ENCODE measurements at regions not wholly inside any gene's neighbourhood (a gene's known extent, or its start where the extent isn't known, plus 50 kb on each side); places are given as distances from the start of the nearest gene placed in this dataset.

DNA sequence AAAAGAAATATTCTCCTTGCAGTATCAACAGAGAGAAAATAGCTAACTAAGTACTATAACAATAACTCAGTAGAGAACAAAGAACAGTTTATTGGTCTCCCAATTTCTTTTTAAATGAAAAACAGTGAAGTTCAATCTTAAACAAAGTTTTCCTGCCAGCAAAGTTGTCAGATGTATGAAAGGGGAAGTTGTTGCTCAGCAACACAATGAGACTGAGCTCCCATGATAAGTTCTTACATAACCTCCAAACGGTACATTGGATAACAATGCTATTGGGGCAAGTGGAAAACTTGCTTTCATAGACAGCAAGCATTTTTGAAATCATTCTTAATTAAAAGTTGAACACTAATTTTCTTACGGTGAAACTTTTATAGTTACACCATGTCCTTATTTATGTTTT is 94.9 kb downstream of the ALG10B start:
- H3K27me3 ChIP-seq (ENCODE audit: insufficient read depth, low read depth) = no peaks in the 10 kb centered on the region
- no peaks in the 10 kb centered on the region for H3K79me2 ChIP-seq (ENCODE audit: low read depth)
- no peak overlapping the region for H3K4me3 ChIP-seq
- H3F3A ChIP-seq (ENCODE audit: insufficient read depth, low read depth) = no peaks in the 10 kb centered on the region
- H3K36me3 ChIP-seq (ENCODE audit: low read depth) = no peaks in the 10 kb centered on the region
- no peak overlapping the region for H2AFZ ChIP-seq
- no peak overlapping the region for H3K27ac ChIP-seq
- no peaks in the 10 kb centered on the region for H3K9me3 ChIP-seq (ENCODE audit: insufficient read depth, low read depth)
- ChIA-PET POLR2A (ENCODE audit: unreplicated experiment) (interaction anchor here (0.6 kb wide), 1 partner anchor 600 kb away, joined by 3 read pairs; no protein-coding TSS in a partner anchor), CTCF (no interaction called here)
- no peak overlapping the region for H3K4me2 ChIP-seq
- intact Hi-C loops (cut with micrococcal nuclease; ENCODE audit: unreplicated experiment) = no loop called here
- no peaks in the 10 kb centered on the region for H3K9me2 ChIP-seq (ENCODE audit: insufficient read depth)
- no peak for DNase-seq
- H3K4me1 ChIP-seq (replicated peaks; ENCODE audit: insufficient read depth) = no peaks in the 10 kb centered on the region
- BruUV-seq (replicated peaks) = no TSS peak
- no peak for TF ChIP-seq EZH2 (IDR thresholded peaks at IDR 0.05; ENCODE audit: low read depth)
- TF ChIP-seq, protein P1, sequence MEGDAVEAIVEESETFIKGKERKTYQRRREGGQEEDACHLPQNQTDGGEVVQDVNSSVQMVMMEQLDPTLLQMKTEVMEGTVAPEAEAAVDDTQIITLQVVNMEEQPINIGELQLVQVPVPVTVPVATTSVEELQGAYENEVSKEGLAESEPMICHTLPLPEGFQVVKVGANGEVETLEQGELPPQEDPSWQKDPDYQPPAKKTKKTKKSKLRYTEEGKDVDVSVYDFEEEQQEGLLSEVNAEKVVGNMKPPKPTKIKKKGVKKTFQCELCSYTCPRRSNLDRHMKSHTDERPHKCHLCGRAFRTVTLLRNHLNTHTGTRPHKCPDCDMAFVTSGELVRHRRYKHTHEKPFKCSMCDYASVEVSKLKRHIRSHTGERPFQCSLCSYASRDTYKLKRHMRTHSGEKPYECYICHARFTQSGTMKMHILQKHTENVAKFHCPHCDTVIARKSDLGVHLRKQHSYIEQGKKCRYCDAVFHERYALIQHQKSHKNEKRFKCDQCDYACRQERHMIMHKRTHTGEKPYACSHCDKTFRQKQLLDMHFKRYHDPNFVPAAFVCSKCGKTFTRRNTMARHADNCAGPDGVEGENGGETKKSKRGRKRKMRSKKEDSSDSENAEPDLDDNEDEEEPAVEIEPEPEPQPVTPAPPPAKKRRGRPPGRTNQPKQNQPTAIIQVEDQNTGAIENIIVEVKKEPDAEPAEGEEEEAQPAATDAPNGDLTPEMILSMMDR (conservative IDR thresholded peaks at IDR 0.05) = no peak
- H4K20me1 ChIP-seq (ENCODE audit: insufficient read depth) = no peaks in the 10 kb centered on the region

DNA sequence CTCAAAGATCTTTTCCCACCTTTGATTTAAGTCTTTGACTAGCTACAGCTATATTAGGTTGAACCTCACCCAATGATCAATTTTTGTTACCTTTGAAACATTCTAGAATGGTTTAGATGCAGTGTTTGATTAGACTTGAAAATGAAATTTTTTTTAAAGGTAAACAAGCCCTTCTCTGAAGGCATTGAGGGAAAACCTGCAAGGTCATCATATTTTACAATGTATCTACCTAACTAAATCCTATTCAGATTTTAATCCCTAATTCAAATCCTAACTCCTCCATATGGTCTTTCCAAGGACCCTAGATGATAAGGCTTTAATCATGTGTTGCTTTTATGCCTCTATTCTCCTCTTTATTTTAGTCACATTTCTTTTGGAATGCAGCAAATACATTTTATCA is 95.4 kb downstream of the ALG10B start:
- H3K4me3 ChIP-seq = no peak overlapping the region
- H3K27ac ChIP-seq = no peak overlapping the region
- H2AFZ ChIP-seq = no peak overlapping the region
- no peaks in the 10 kb centered on the region for H3F3A ChIP-seq (ENCODE audit: insufficient read depth, low read depth)
- H3K4me2 ChIP-seq = no peak overlapping the region
- POLR2A ChIA-PET (ENCODE audit: unreplicated experiment) = interaction anchor here (0.6 kb wide), 1 partner anchor 600 kb away, joined by 3 read pairs; no protein-coding TSS in a partner anchor
- no peak for TF ChIP-seq EZH2 (IDR thresholded peaks at IDR 0.05; ENCODE audit: low read depth)
- TF ChIP-seq, protein P1 (conservative IDR thresholded peaks at IDR 0.05) = no peak
- no TSS peak for BruUV-seq (replicated peaks)
- H3K36me3 ChIP-seq (ENCODE audit: low read depth) = no peaks in the 10 kb centered on the region
- CTCF ChIA-PET = no interaction called here
- peaks cover 4% of the 10 kb centered on the region; the same call in 1 of the 2 replicates for H3K4me1 ChIP-seq (replicated peaks; ENCODE audit: insufficient read depth)
- intact Hi-C loops (cut with micrococcal nuclease; ENCODE audit: unreplicated experiment) = no loop called here
- no peak for DNase-seq
- no peaks in the 10 kb centered on the region for H3K79me2 ChIP-seq (ENCODE audit: low read depth)
- H3K9me3 ChIP-seq (ENCODE audit: insufficient read depth, low read depth) = no peaks in the 10 kb centered on the region
- no peaks in the 10 kb centered on the region for H3K9me2 ChIP-seq (ENCODE audit: insufficient read depth)
- H3K27me3 ChIP-seq (ENCODE audit: insufficient read depth, low read depth) = no peaks in the 10 kb centered on the region
- H4K20me1 ChIP-seq (ENCODE audit: insufficient read depth) = no peaks in the 10 kb centered on the region

DNA sequence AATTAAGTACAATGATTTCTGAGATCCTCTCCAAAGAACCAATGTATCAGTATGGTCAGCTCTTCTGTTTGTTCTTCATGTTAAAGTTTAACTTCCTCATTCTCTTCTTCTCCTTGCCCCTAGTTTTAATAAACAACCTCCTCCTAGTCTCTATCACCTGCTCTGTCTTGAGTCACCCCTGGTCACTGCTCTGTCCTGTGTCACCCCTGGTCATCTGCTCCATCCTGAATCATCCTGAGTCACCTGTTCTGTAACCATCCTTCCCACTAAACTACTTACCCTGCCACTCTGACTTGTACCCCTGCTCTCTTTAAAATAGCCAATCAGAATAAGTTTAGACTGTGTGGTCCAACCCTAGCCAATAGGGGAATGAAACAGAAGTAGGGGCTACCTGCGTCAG is 100.5 kb downstream of the ALG10B start:
- ChIA-PET CTCF (no interaction called here), POLR2A (ENCODE audit: unreplicated experiment) (no interaction called here)
- no peak overlapping the region for H2AFZ ChIP-seq
- H3K4me2 ChIP-seq = no peak overlapping the region
- no peaks in the 10 kb centered on the region for H3K9me3 ChIP-seq (ENCODE audit: insufficient read depth, low read depth)
- no peak overlapping the region for H3K4me3 ChIP-seq
- H3K27me3 ChIP-seq (ENCODE audit: insufficient read depth, low read depth) = no peaks in the 10 kb centered on the region
- DNase-seq = peak; percentile 2 to 52
- H3K79me2 ChIP-seq (ENCODE audit: low read depth) = no peaks in the 10 kb centered on the region
- intact Hi-C loops (cut with micrococcal nuclease; ENCODE audit: unreplicated experiment) = no loop called here
- no peaks in the 10 kb centered on the region for H4K20me1 ChIP-seq (ENCODE audit: insufficient read depth)
- H3F3A ChIP-seq (ENCODE audit: insufficient read depth, low read depth) = no peaks in the 10 kb centered on the region
- H3K4me1 ChIP-seq (replicated peaks; ENCODE audit: insufficient read depth) = peaks cover 11% of the 10 kb centered on the region
- no peak overlapping the region for H3K27ac ChIP-seq
- TF ChIP-seq, protein P1 (conservative IDR thresholded peaks at IDR 0.05) = no peak
- no peak for TF ChIP-seq EZH2 (IDR thresholded peaks at IDR 0.05; ENCODE audit: low read depth)
- H3K9me2 ChIP-seq (ENCODE audit: insufficient read depth) = no peaks in the 10 kb centered on the region
- H3K36me3 ChIP-seq (ENCODE audit: low read depth) = no peaks in the 10 kb centered on the region
- no TSS peak for BruUV-seq (replicated peaks)

Measured in PC-9 (cell line).